Trophoblast cell (in vitro differentiated cells and primary cell): ENCODE measurements at regions not wholly inside any gene's neighbourhood (a gene's known extent, or its start where the extent isn't known, plus 50 kb on each side); places are given as distances from the start of the nearest gene placed in this dataset.

Source experiments
- DNase-seq, 2 donors: peaks; one replicate each; pipeline ENCODE4 v3.0.0-alpha.2; 2016
- H2AFZ ChIP-seq: 2 replicates; pipeline ENCODE4 v1.6.1; 2013; ENCODE audit warnings: low read length, moderate library complexity, mild to moderate bottlenecking; ENCODE audit not compliant: insufficient read depth, poor library complexity
- H2AK5ac ChIP-seq: 2 replicates; pipeline ENCODE4 v1.6.1; 2013; ENCODE audit warnings: mild to moderate bottlenecking, low read length
- H2BK120ac ChIP-seq: 2 replicates; pipeline ENCODE4 v1.6.1; 2013; ENCODE audit warnings: low read length, mild to moderate bottlenecking, moderate library complexity; ENCODE audit not compliant: insufficient read depth, poor library complexity
- H2BK12ac ChIP-seq: 2 replicates; pipeline ENCODE4 v1.6.1; 2013; ENCODE audit warnings: mild to moderate bottlenecking, low read length, moderate library complexity
- H2BK5ac ChIP-seq: 2 replicates; pipeline ENCODE4 v1.6.1; 2013; ENCODE audit warnings: low read length, low read depth, moderate library complexity, mild to moderate bottlenecking; ENCODE audit not compliant: poor library complexity
- H3K14ac ChIP-seq: 2 replicates; pipeline ENCODE4 v1.6.1; 2013; ENCODE audit warnings: mild to moderate bottlenecking, low read length
- H3K18ac ChIP-seq: 2 replicates; pipeline ENCODE4 v1.6.1; 2013; ENCODE audit warnings: mild to moderate bottlenecking, low read length
- H3K23ac ChIP-seq: 2 replicates; pipeline ENCODE4 v1.6.1; 2013; ENCODE audit warnings: low read length
- H3K27ac ChIP-seq: 2 replicates; pipeline ENCODE4 v1.5.1; 2013; ENCODE audit warnings: low read depth, mild to moderate bottlenecking, inconsistent platforms, low read length, moderate library complexity
- H3K27me3 ChIP-seq: 2 replicates; pipeline ENCODE4 v1.6.1; 2013; ENCODE audit warnings: inconsistent platforms, mild to moderate bottlenecking, low read length, moderate library complexity; ENCODE audit not compliant: insufficient read depth
- H3K36me3 ChIP-seq, 2 experiments: 1 replicate in 1 of 2; 2 replicates in 1 of 2; pipeline ENCODE4 v1.6.1; 2013; ENCODE audit warnings: low read length in 2 of 2, mild to moderate bottlenecking in 2 of 2, moderate library complexity in 1 of 2; ENCODE audit not compliant: insufficient read depth in 2 of 2, control insufficient read depth in 1 of 2
- H3K4ac ChIP-seq: 2 replicates; pipeline ENCODE4 v1.6.1; 2013; ENCODE audit warnings: low read depth, mild to moderate bottlenecking, low read length, moderate library complexity
- H3K4me1 ChIP-seq, 2 experiments: 1 replicate in 1 of 2; 2 replicates in 1 of 2; pipeline ENCODE4 v1.6.1; 2013; ENCODE audit warnings: low read length in 2 of 2, mild to moderate bottlenecking in 2 of 2, moderate library complexity in 1 of 2; ENCODE audit not compliant: insufficient read depth in 2 of 2, control insufficient read depth in 1 of 2
- H3K4me2 ChIP-seq: 2 replicates; pipeline ENCODE4 v1.6.1; 2013; ENCODE audit warnings: inconsistent platforms, mild to moderate bottlenecking, low read length, moderate library complexity
- H3K4me3 ChIP-seq: 2 replicates; pipeline ENCODE4 v1.5.1; 2013; ENCODE audit warnings: mild to moderate bottlenecking, low read depth, low read length, inconsistent platforms
- H3K79me1 ChIP-seq: one replicate; pipeline ENCODE4 v1.6.1; 2013; ENCODE audit warnings: low read length
- H3K79me2 ChIP-seq: 2 replicates; pipeline ENCODE4 v1.6.1; 2013; ENCODE audit warnings: low read length, mild to moderate bottlenecking; ENCODE audit not compliant: control insufficient read depth, insufficient read depth, poor library complexity
- H3K9ac ChIP-seq: 2 replicates; pipeline ENCODE4 v1.6.1; 2013; ENCODE audit warnings: mild to moderate bottlenecking, low read length
- H3K9me3 ChIP-seq: 2 replicates; pipeline ENCODE4 v1.6.1; 2013; ENCODE audit warnings: low read depth, mild to moderate bottlenecking, control low read depth, inconsistent platforms, low read length; ENCODE audit not compliant: insufficient read depth
- H4K12ac ChIP-seq: 2 replicates; pipeline ENCODE4 v1.6.1; 2013; ENCODE audit warnings: low read depth, mild to moderate bottlenecking, low read length, moderate library complexity
- H4K8ac ChIP-seq: 2 replicates; pipeline ENCODE4 v1.6.1; 2013; ENCODE audit warnings: low read depth, mild to moderate bottlenecking, low read length, moderate library complexity
- H4K91ac ChIP-seq: one replicate; pipeline ENCODE4 v1.6.1; 2013; ENCODE audit warnings: low read depth, mild to moderate bottlenecking, low read length, moderate library complexity
- WGBS: extraction: QIAGEN DNeasy Blood & Tissue Kit; methylation state at CpG from one replicate; pipeline ENCODE4 v1.1.7; 2013; ENCODE audit warnings: missing lambda C conversion rate; ENCODE audit not compliant: insufficient read length, insufficient coverage; ENCODE audit errors: extremely low coverage; 5-methylcytosine and 5-hydroxymethylcytosine counted together

- Histone ChIP-seq H2AFZ (no peak overlapping the region), H2BK120ac (no peak overlapping the region), H3K23ac (no peak overlapping the region), H3K27ac (no peak overlapping the region), H4K91ac (no peak overlapping the region), H3K18ac (no peak overlapping the region), H3K79me2 (no peaks in the 10 kb centered on the region), H2BK5ac (no peak overlapping the region), H3K4me1 (no peaks in the 10 kb centered on the region), H3K27me3 (no peaks in the 10 kb centered on the region), H3K4me3 (no peak overlapping the region), H3K9me3 (no peaks in the 10 kb centered on the region), H2AK5ac (no peak overlapping the region), H4K12ac (no peak overlapping the region), H3K9ac (no peak overlapping the region), H3K4me2 (no peak overlapping the region), H3K79me1 (no peaks in the 10 kb centered on the region), H3K14ac (no peak overlapping the region), H3K36me3 (no peaks in the 10 kb centered on the region), H4K8ac (no peak overlapping the region), H2BK12ac (no peak overlapping the region), H3K4ac (no peak overlapping the region)
- no CpG with 5 or more reads among the region's 5 CpGs for WGBS
- DNase-seq: no peak
Measured at GRCh38 chr22:48869788-48870187, 957.9 kb downstream of the BRD1 start.

GRCh38 chr22:48869161-48869560 lies 958.5 kb downstream of the BRD1 start:
- no peak overlapping the region for H2BK120ac ChIP-seq
- no peaks in the 10 kb centered on the region for H3K79me1 ChIP-seq
- WGBS: no CpG with 5 or more reads among the region's 12 CpGs
- H3K36me3 ChIP-seq: no peaks in the 10 kb centered on the region
- H2AK5ac ChIP-seq: no peak overlapping the region
- H3K9ac ChIP-seq: no peak overlapping the region
- H2BK12ac ChIP-seq: no peak overlapping the region
- no peak overlapping the region for H3K4ac ChIP-seq
- no peaks in the 10 kb centered on the region for H3K9me3 ChIP-seq
- H2AFZ ChIP-seq: no peak overlapping the region
- H4K91ac ChIP-seq: no peak overlapping the region
- H4K12ac ChIP-seq: no peak overlapping the region
- H3K4me3 ChIP-seq: no peak overlapping the region
- DNase-seq: no peak
- H3K23ac ChIP-seq: no peak overlapping the region
- no peak overlapping the region for H3K14ac ChIP-seq
- no peaks in the 10 kb centered on the region for H3K79me2 ChIP-seq
- H3K27ac ChIP-seq: no peak overlapping the region
- no peaks in the 10 kb centered on the region for H3K4me1 ChIP-seq
- H2BK5ac ChIP-seq: no peak overlapping the region
- H3K4me2 ChIP-seq: no peak overlapping the region
- H3K27me3 ChIP-seq: no peaks in the 10 kb centered on the region
- no peak overlapping the region for H4K8ac ChIP-seq
- H3K18ac ChIP-seq: no peak overlapping the region

GRCh38 chr22:48868554-48868953 lies 959.1 kb downstream of the BRD1 start:
- no peak for DNase-seq
- Histone ChIP-seq H2BK5ac (no peak overlapping the region), H3K4me2 (no peak overlapping the region), H3K14ac (no peak overlapping the region), H2BK12ac (no peak overlapping the region), H3K23ac (no peak overlapping the region), H3K4me1 (no peaks in the 10 kb centered on the region), H4K12ac (no peak overlapping the region), H3K79me2 (no peaks in the 10 kb centered on the region), H3K27me3 (no peaks in the 10 kb centered on the region), H3K9ac (no peak overlapping the region), H3K27ac (no peak overlapping the region), H3K18ac (no peak overlapping the region), H2AFZ (no peak overlapping the region), H3K9me3 (no peaks in the 10 kb centered on the region), H3K79me1 (no peaks in the 10 kb centered on the region), H2BK120ac (no peak overlapping the region), H2AK5ac (no peak overlapping the region), H4K8ac (no peak overlapping the region), H3K4ac (no peak overlapping the region), H3K36me3 (no peaks in the 10 kb centered on the region), H3K4me3 (no peak overlapping the region), H4K91ac (no peak overlapping the region)
- WGBS: no CpG with 5 or more reads among the region's 6 CpGs

DNA sequence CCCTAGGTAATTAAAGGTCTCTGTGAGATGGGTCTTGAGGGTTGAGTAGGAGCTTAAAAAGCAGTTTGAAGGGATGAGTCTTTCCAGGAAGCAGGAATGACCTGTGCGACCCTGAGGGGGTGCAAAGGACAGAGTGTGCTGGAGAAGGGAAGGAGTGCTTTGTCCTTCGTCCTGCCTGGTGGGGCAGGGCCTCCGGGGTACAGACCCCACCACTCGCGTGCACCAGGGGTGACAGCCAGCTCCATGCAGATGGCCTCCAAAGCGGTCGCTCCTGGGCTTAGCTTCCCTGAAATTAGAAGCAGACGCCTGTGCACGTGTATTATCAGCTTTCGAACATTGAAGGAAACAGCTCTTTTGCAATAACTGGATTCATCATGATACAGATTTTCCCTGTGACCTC lies 959.8 kb downstream of the BRD1 start:
- H3K79me1 ChIP-seq: no peaks in the 10 kb centered on the region
- no peak overlapping the region for H2BK12ac ChIP-seq
- no peak overlapping the region for H2BK120ac ChIP-seq
- H4K12ac ChIP-seq: no peak overlapping the region
- H3K18ac ChIP-seq: no peak overlapping the region
- H3K23ac ChIP-seq: no peak overlapping the region
- no peak overlapping the region for H2BK5ac ChIP-seq
- H3K27ac ChIP-seq: no peak overlapping the region
- no peak for DNase-seq
- no peak overlapping the region for H4K91ac ChIP-seq
- no peak overlapping the region for H3K4me2 ChIP-seq
- no peak overlapping the region for H2AK5ac ChIP-seq
- no peak overlapping the region for H3K4me3 ChIP-seq
- H2AFZ ChIP-seq: no peak overlapping the region
- H3K79me2 ChIP-seq: no peaks in the 10 kb centered on the region
- no peak overlapping the region for H3K14ac ChIP-seq
- H3K4ac ChIP-seq: no peak overlapping the region
- no peaks in the 10 kb centered on the region for H3K4me1 ChIP-seq
- H3K27me3 ChIP-seq: no peaks in the 10 kb centered on the region
- H3K9me3 ChIP-seq: no peaks in the 10 kb centered on the region
- no peaks in the 10 kb centered on the region for H3K36me3 ChIP-seq
- H3K9ac ChIP-seq: no peak overlapping the region
- WGBS: no CpG with 5 or more reads among the region's 10 CpGs
- no peak overlapping the region for H4K8ac ChIP-seq
